ENCODE measurements at regions not wholly inside any gene's neighbourhood (a gene's known extent, or its start where the extent isn't known, plus 50 kb on each side); places are given as distances from the start of the nearest gene placed in this dataset.

DNA sequence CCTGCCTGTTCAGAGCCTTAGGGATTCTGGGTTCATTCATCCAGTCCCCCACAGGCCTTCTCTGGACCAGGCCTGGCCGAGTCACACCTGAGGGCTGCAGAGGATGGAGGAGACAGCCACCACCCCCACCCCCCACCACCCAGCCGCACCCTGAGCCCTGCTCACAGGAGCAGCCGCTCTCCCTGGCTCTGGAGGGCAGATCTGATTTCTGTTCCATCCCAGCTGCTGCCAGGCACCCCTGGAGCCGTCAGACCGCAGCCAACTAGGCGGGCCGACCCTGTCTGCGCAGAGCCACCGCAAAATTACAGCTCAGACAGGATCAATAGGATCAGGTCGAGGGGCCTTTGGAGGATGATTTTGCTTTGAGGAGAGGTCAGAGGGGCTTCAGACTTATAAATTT lies 154.6 kb upstream of the MYL2 start:
- TF ChIP-seq, protein P1, sequence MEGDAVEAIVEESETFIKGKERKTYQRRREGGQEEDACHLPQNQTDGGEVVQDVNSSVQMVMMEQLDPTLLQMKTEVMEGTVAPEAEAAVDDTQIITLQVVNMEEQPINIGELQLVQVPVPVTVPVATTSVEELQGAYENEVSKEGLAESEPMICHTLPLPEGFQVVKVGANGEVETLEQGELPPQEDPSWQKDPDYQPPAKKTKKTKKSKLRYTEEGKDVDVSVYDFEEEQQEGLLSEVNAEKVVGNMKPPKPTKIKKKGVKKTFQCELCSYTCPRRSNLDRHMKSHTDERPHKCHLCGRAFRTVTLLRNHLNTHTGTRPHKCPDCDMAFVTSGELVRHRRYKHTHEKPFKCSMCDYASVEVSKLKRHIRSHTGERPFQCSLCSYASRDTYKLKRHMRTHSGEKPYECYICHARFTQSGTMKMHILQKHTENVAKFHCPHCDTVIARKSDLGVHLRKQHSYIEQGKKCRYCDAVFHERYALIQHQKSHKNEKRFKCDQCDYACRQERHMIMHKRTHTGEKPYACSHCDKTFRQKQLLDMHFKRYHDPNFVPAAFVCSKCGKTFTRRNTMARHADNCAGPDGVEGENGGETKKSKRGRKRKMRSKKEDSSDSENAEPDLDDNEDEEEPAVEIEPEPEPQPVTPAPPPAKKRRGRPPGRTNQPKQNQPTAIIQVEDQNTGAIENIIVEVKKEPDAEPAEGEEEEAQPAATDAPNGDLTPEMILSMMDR (IDR thresholded peaks at IDR 0.05; ENCODE audit: low read depth, low read length, poor library complexity, severe bottlenecking): no peak
- TF ChIP-seq EZH2phosphoT487 (IDR thresholded peaks at IDR 0.05; ENCODE audit: borderline replicate concordance, low read length): no peak
